ENCODE measurements at regions not wholly inside any gene's neighbourhood (a gene's known extent, or its start where the extent isn't known, plus 50 kb on each side); places are given as distances from the start of the nearest gene placed in this dataset.

DNA sequence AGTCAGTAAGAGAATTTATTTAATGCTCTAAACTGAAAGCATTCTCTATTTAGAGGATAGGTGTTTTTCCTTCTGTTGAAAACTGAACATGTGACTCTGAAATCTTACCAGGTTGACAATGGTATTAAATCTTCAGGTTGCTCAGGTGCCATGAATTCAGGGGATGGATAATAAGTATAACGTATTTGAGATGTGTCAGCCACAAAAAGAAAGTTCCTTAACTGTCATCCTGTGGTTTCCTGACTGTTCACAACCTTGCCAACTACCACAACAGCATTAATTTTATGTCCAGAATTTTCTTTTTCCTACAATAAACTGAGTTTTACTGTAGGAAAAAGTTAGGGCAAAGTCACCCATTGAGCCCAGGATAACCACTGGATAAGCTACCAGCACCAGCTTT lies 243.3 kb upstream of the PSMD7 start:
- Histone ChIP-seq H3K27ac (ENCODE audit: low read length) (no peak overlapping the region), H3K4me2 (ENCODE audit: low read length) (no peak overlapping the region), H3K9me3 (ENCODE audit: low read length) (no peaks in the 10 kb centered on the region), H4K20me1 (ENCODE audit: low read length) (no peaks in the 10 kb centered on the region), H3K4me1 (ENCODE audit: insufficient read depth, low read length) (no peaks in the 10 kb centered on the region), H3F3A (ENCODE audit: low read length, unreplicated experiment) (no peaks in the 10 kb centered on the region), H3K79me2 (ENCODE audit: low read length) (no peaks in the 10 kb centered on the region), H3K9me2 (replicated peaks; ENCODE audit: low read length) (no peaks in the 10 kb centered on the region), H2AFZ (ENCODE audit: low read length) (no peak overlapping the region), H3K36me3 (ENCODE audit: low read depth, low read length) (no peaks in the 10 kb centered on the region), H3K9ac (ENCODE audit: low read length) (no peak overlapping the region), H3K27me3 (ENCODE audit: low read length) (no peaks in the 10 kb centered on the region), H3K4me3 (ENCODE audit: low read length) (no peak overlapping the region)
- POLR2A ChIA-PET (ENCODE audit: unreplicated experiment): no interaction called here
- ATAC-seq (no peak), DNase-seq (no peak)
- CTCF ChIA-PET: no interaction called here
- intact Hi-C loops (cut with micrococcal nuclease): no loop called here
- BruUV-seq (replicated peaks): no TSS peak
- TF ChIP-seq EZH2phosphoT487 (IDR thresholded peaks at IDR 0.05; ENCODE audit: borderline replicate concordance, low read length) (no peak), CTCF (conservative IDR thresholded peaks at IDR 0.05; ENCODE audit: low read depth, low read length) (no peak), EZH2 (IDR thresholded peaks at IDR 0.05; ENCODE audit: low read length, unreplicated experiment) (no peak)

GRCh38 chr16:74052016-74052415 lies 244.6 kb upstream of the PSMD7 start:
- CTCF ChIA-PET: no interaction called here
- intact Hi-C loops (cut with micrococcal nuclease): no loop called here
- no peak for TF ChIP-seq CTCF (conservative IDR thresholded peaks at IDR 0.05; ENCODE audit: low read depth, low read length)
- TF ChIP-seq EZH2 (IDR thresholded peaks at IDR 0.05; ENCODE audit: low read length, unreplicated experiment): no peak
- no peak for TF ChIP-seq EZH2phosphoT487 (IDR thresholded peaks at IDR 0.05; ENCODE audit: borderline replicate concordance, low read length)
- no peaks in the 10 kb centered on the region for H4K20me1 ChIP-seq (ENCODE audit: low read length)
- H3K27ac ChIP-seq (ENCODE audit: low read length): no peak overlapping the region
- DNase-seq: no peak
- no peaks in the 10 kb centered on the region for H3K4me1 ChIP-seq (ENCODE audit: insufficient read depth, low read length)
- no peaks in the 10 kb centered on the region for H3K9me2 ChIP-seq (replicated peaks; ENCODE audit: low read length)
- H3F3A ChIP-seq (ENCODE audit: low read length, unreplicated experiment): no peaks in the 10 kb centered on the region
- H3K79me2 ChIP-seq (ENCODE audit: low read length): no peaks in the 10 kb centered on the region
- no TSS peak for BruUV-seq (replicated peaks)
- H3K4me2 ChIP-seq (ENCODE audit: low read length): no peak overlapping the region
- H3K4me3 ChIP-seq (ENCODE audit: low read length): no peak overlapping the region
- no peaks in the 10 kb centered on the region for H3K36me3 ChIP-seq (ENCODE audit: low read depth, low read length)
- no peak for ATAC-seq
- H3K27me3 ChIP-seq (ENCODE audit: low read length): peaks cover 6% of the 10 kb centered on the region; the same call in 1 of the 2 replicates
- POLR2A ChIA-PET (ENCODE audit: unreplicated experiment): no interaction called here
- no peaks in the 10 kb centered on the region for H3K9me3 ChIP-seq (ENCODE audit: low read length)
- H2AFZ ChIP-seq (ENCODE audit: low read length): no peak overlapping the region
- H3K9ac ChIP-seq (ENCODE audit: low read length): no peak overlapping the region

DNA sequence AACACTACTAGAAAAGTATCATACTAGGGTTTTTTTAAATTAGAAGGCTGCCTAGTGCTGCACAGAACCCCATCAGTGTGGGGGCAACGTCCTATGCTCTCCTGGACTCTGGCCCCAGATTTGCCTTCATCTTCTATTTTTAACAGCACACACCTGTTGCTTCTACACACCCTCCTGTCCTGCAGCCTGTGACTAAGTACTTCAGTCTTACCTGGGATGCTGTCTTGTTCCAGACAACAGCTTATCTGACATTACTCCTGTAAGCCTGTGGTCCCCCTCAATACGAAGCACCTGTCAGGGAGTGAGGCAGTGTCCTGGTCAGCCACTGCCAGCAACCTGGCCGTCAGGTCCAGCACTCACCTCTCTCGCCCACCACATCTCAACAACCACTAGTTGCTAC lies 247.6 kb upstream of the PSMD7 start:
- no peaks in the 10 kb centered on the region for H3K9me2 ChIP-seq (replicated peaks; ENCODE audit: low read length)
- ATAC-seq (no peak), DNase-seq (no peak)
- H2AFZ ChIP-seq (ENCODE audit: low read length): no peak overlapping the region
- H4K20me1 ChIP-seq (ENCODE audit: low read length): no peaks in the 10 kb centered on the region
- ChIA-PET POLR2A (ENCODE audit: unreplicated experiment) (no interaction called here), CTCF (no interaction called here)
- TF ChIP-seq EZH2phosphoT487 (IDR thresholded peaks at IDR 0.05; ENCODE audit: borderline replicate concordance, low read length): no peak
- TF ChIP-seq CTCF (conservative IDR thresholded peaks at IDR 0.05; ENCODE audit: low read depth, low read length): no peak
- TF ChIP-seq EZH2 (IDR thresholded peaks at IDR 0.05; ENCODE audit: low read length, unreplicated experiment): no peak
- peaks cover 13% of the 10 kb centered on the region for H3K27me3 ChIP-seq (ENCODE audit: low read length)
- no peak overlapping the region for H3K4me2 ChIP-seq (ENCODE audit: low read length)
- no peak overlapping the region for H3K4me3 ChIP-seq (ENCODE audit: low read length)
- H3K9ac ChIP-seq (ENCODE audit: low read length): no peak overlapping the region
- no peaks in the 10 kb centered on the region for H3K4me1 ChIP-seq (ENCODE audit: insufficient read depth, low read length)
- no peaks in the 10 kb centered on the region for H3K9me3 ChIP-seq (ENCODE audit: low read length)
- BruUV-seq (replicated peaks): no TSS peak
- intact Hi-C loops (cut with micrococcal nuclease): no loop called here
- H3K27ac ChIP-seq (ENCODE audit: low read length): no peak overlapping the region
- no peaks in the 10 kb centered on the region for H3F3A ChIP-seq (ENCODE audit: low read length, unreplicated experiment)
- H3K79me2 ChIP-seq (ENCODE audit: low read length): no peaks in the 10 kb centered on the region
- no peaks in the 10 kb centered on the region for H3K36me3 ChIP-seq (ENCODE audit: low read depth, low read length)

Data from PC-3 (cell line).